GM18505 (cell line): ENCODE measurements at regions not wholly inside any gene's neighbourhood (a gene's known extent, or its start where the extent isn't known, plus 50 kb on each side); places are given as distances from the start of the nearest gene placed in this dataset.

Experiments
- ATAC-seq: cut with Tn5 transposase; IDR thresholded peaks from one replicate; pipeline ENCODE4 v1.9.1; 2021; ENCODE audit not compliant: unreplicated experiment
- POLR2A ChIP-seq: IDR thresholded peaks from 4 replicates; pipeline ENCODE4 v1.6.1; 2011; ENCODE audit warnings: borderline replicate concordance; ENCODE audit not compliant: insufficient read depth, insufficient read length; ENCODE audit errors: extremely low read depth

- peak; percentile 49 for TF ChIP-seq POLR2A
- ATAC-seq = no peak
Measured at GRCh38 chr14:71324767-71325272, 417.6 kb downstream of the PCNX1 start.

- no peak for ATAC-seq
- no peak for TF ChIP-seq POLR2A
Measured at GRCh38 chr14:71327691-71328090, 420.4 kb downstream of the PCNX1 start.

DNA sequence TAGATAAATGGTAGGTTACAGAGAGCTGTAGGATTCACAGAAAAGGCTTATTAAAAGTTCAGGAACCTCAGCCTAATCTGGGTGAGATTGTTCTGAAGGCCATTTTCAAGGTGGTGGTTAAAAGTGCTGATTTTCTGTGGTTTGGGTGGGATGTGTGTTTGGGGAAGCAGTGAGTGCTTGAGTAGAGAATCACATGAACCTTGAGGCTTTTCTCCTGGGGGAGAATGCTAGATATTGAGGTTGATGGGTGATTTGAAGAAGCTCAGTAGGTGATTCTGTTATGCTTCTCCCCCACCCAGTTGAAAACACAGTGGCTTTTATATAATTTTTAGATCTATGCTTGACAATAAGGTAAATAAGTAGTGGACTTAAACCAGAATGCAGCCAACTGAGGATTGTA is 420.9 kb downstream of the PCNX1 start:
- peak; percentile 41 for ATAC-seq
- no peak for TF ChIP-seq POLR2A

DNA sequence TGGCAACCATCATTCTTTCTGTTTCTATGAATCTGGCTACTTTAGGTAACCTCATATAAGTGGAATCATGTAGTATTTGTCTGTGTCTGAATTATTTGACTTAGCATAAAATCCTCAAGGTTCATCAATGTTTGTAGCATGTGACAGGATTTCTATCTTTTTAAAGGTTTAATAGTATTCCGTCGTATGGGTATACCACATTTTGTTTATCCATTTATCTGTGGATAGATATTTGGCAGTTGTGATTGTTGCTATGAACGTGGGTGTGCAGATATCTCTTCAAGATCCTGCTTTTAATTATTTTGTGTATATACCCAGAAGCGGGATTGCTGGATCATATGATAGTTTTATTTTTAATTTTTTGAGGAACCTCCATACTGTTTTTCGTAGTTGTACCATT is 421.7 kb downstream of the PCNX1 start:
- ATAC-seq = no peak

GRCh38 chr14:71331403-71331802 is 424.1 kb downstream of the PCNX1 start:
- no peak for TF ChIP-seq POLR2A
- no peak for ATAC-seq

More for the DNA sequence above, 421.7 kb downstream of the PCNX1 start:
- no peak for TF ChIP-seq POLR2A

- no peak for ATAC-seq
- no peak for TF ChIP-seq POLR2A
Measured at GRCh38 chr14:71332476-71332875, 425.2 kb downstream of the PCNX1 start.

DNA sequence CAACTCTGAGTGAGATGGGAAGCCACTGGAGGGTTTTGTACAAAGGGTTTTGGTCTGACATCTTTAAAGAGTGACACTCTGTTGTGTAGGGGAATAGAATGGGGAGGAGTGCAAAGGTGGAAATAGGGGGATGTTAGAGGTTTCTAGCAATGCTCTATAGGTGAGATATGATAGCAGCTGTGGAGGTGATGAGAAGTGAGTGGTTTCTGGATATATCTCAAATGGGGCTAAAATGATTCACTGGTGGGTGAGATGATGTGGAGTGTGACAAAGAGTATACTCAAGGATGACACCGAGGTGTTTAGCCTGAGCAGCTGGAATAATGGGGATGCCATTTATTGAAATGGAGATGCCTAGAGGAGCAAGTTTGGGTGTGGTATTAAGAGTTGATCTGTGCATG is 426.4 kb downstream of the PCNX1 start:
- no peak for ATAC-seq
- TF ChIP-seq POLR2A = no peak

- no peak for TF ChIP-seq POLR2A
- no peak for ATAC-seq
Measured at GRCh38 chr14:71336489-71337192, 429.4 kb downstream of the PCNX1 start.

GRCh38 chr14:71338153-71338552 is 430.9 kb downstream of the PCNX1 start:
- no peak for TF ChIP-seq POLR2A
- ATAC-seq = no peak

DNA sequence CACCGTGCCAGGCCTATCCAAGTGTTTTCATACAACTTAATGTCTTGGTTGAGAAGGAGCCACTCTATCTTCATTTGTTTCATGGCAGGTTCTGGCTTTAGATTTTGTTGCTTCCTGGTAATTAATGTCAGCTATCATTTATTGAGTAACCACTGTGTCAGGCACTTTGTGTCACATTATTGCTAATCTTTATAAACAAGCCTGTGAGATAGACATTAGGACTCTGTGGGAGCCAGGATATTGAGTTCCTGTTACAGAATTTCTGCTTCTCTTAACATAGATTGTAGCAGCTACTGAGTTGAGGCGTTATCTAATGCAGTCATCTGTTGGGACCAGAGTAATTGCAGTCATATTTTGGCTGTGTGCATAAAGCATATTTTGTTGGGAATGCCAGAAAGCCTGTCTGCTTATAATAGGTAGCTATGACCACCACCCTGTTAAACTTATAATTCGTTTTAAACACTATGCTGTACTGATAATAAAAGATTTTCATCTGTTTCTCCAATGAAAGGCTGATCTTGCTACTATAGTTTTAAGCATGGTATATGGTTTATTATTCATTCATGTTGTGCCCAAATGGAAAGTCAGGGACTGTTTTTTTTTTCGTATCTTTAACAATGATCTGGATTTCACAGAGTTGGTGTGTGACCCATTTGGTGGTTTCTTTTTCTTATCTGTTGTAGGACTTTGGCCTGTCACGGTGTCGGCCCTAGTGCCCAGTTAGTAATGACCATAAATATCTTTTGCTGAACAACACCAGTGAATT is 432.6 kb downstream of the PCNX1 start:
- TF ChIP-seq POLR2A = no peak
- no peak for ATAC-seq

GRCh38 chr14:71341156-71341555 is 433.9 kb downstream of the PCNX1 start:
- no peak for TF ChIP-seq POLR2A
- no peak for ATAC-seq

DNA sequence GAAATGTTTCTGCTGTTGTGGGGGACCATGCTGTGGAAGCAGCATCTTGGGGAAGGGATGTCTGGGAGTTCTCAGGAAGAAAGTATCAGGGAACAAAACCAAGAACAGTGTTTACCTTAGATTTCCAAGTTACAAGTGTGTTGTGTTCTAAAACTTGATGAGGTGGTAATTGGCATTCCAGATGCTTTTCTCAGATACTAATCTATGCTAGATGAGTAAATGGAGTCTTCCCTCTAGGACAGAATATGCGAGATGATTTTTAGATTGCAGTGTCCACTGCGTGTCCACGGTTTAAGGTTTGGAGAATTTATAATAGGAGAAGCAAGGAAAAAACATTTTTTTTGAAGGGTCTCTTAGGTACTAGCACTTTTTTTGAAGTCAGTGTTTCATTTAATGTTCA is 436.5 kb downstream of the PCNX1 start:
- no peak for ATAC-seq
- TF ChIP-seq POLR2A = no peak

GRCh38 chr14:71344506-71344905 is 437.2 kb downstream of the PCNX1 start:
- no peak for TF ChIP-seq POLR2A

DNA sequence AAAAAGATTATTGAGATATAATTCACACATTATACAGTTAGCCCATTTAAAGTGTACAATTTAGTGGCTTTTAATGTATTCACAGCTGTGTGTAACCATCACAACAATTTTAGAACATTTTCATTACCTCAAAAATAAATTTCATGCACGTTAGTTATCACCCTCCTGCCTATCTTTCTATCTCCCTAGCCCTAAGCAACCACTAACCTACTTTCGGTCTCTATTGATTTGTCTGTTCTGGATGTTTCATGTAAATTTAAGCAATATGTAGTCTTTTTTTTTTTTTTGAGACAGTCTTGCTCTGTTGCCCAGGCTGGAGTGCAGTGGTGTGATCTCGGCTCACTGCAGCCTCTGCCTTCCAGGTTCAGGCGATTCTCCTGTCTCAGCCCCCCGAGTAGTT is 439.4 kb downstream of the PCNX1 start:
- no peak for TF ChIP-seq POLR2A
- ATAC-seq = no peak

More at GRCh38 chr14:71344506-71344905, 437.2 kb downstream of the PCNX1 start:
- ATAC-seq = no peak
